ENCODE measurements at regions not wholly inside any gene's neighbourhood (a gene's known extent, or its start where the extent isn't known, plus 50 kb on each side); places are given as distances from the start of the nearest gene placed in this dataset.
"Not testable (repeated sequence)": the region's sequence is repeated elsewhere in the genome, so short reads cannot be mapped to it uniquely, and the experiment has no call there.

- TF ChIP-seq EZH2phosphoT487 (IDR thresholded peaks at IDR 0.05; ENCODE audit: low read depth); CTCF (IDR thresholded peaks at IDR 0.05; ENCODE audit: low read depth, low read length): not testable (repeated sequence)
Observed at GRCh38 chr20:40269274-40269673, 419.8 kb downstream of the MAFB start.
